Ovary (tissue), 3 donors: ENCODE measurements at regions not wholly inside any gene's neighbourhood (a gene's known extent, or its start where the extent isn't known, plus 50 kb on each side); places are given as distances from the start of the nearest gene placed in this dataset.
"Not testable (repeated sequence)": the region's sequence is repeated elsewhere in the genome, so short reads cannot be mapped to it uniquely, and the experiment has no call there.

Experiments
- EP300 ChIP-seq: sonication (generic); formaldehyde crosslinking; IDR thresholded peaks from one replicate; pipeline ENCODE4 v1.6.1; 2017; ENCODE audit warnings: antibody characterized with exemption
- POLR2A ChIP-seq: fragments of 450-650 bp; IDR thresholded peaks from one replicate; pipeline ENCODE4 v1.6.1; 2017; ENCODE audit warnings: antibody characterized with exemption, mild to moderate bottlenecking, moderate library complexity
- TF ChIP-seq, protein P1 (sequence below), 3 donors: fragments of 450-650 bp in 2 of 3; fragments of 200-600 bp in 1 of 3; IDR thresholded peaks; one replicate each; pipeline versions ENCODE4 v1.5.1 to v1.8.0; 2016 to 2022; ENCODE audit warnings: antibody characterized with exemption in 3 of 3, mild to moderate bottlenecking in 1 of 3
- donor health status: DM: no; HTN: no; CAD: no.

DNA sequence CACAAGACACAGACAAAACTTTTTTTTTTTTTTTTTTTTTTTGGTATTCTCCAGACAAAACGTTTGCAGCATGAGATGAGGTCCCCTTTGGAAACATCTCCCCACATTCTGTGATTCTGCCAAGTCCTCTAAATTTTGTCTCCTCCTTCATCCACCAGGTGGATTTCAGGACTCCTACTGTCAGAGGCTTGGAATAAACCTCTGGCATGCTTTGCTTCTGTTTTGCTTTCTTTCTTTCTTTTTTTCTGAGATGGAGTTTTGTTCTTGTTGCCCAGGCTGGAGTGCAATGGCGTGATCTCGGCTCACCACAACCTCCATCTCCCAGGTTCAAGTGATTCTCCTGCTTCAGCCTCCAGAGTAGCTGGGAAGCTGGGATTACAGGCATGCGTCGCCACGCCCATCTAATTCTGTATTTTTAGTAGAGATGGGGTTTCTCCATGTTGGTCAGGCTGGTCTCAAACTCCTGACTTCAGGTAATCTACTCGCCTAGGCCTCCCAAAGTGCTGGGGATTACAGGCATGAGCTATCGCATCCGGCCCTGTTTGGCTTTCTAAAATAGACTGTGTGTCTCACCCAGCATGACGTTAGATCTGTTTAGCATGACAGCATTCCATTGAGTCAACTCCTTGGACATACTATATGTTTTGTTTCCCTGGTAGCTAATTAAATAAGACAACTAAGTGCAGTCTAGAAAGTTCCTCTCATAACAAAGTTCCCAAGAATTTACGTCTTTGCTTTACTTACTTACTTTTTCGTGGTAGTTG is 142.5 kb downstream of the NPIPA7 start:
- TF ChIP-seq, protein P1, sequence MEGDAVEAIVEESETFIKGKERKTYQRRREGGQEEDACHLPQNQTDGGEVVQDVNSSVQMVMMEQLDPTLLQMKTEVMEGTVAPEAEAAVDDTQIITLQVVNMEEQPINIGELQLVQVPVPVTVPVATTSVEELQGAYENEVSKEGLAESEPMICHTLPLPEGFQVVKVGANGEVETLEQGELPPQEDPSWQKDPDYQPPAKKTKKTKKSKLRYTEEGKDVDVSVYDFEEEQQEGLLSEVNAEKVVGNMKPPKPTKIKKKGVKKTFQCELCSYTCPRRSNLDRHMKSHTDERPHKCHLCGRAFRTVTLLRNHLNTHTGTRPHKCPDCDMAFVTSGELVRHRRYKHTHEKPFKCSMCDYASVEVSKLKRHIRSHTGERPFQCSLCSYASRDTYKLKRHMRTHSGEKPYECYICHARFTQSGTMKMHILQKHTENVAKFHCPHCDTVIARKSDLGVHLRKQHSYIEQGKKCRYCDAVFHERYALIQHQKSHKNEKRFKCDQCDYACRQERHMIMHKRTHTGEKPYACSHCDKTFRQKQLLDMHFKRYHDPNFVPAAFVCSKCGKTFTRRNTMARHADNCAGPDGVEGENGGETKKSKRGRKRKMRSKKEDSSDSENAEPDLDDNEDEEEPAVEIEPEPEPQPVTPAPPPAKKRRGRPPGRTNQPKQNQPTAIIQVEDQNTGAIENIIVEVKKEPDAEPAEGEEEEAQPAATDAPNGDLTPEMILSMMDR (IDR thresholded peaks at IDR 0.05): not testable (repeated sequence)
- not testable (repeated sequence) for TF ChIP-seq POLR2A, EP300
